ENCODE measurements at regions not wholly inside any gene's neighbourhood (a gene's known extent, or its start where the extent isn't known, plus 50 kb on each side); places are given as distances from the start of the nearest gene placed in this dataset.
A peak's percentile ranks its signal among the peaks of the same experiment; 100 is the strongest.

DNA sequence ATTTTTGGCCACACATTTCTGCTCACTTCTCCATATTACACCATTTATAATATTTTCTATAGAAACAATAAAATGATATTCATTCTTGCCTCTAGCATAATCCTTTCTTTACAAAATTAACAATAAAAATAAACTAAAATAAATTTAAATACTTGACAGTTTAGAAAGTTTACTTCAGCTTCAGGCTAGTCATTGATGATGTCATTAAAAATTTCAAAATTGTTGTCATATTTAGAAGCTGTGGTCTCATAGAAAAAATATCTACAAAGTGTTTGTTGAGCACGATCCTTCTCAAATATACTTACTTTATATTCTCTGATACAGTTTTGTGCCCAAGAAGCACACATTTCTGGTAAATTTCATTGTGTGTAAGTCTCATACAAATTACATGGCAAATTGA, 717.4 kb upstream of the CITED2 start:
- H4K20me1 ChIP-seq (ENCODE audit: insufficient read depth, low read length) = no peaks in the 10 kb centered on the region
- H3K4me1 ChIP-seq (ENCODE audit: insufficient read depth, low read length) = no peaks in the 10 kb centered on the region
- H3K4me3 ChIP-seq (ENCODE audit: insufficient read depth, low read length) = no peak overlapping the region
- TF ChIP-seq, protein P1, sequence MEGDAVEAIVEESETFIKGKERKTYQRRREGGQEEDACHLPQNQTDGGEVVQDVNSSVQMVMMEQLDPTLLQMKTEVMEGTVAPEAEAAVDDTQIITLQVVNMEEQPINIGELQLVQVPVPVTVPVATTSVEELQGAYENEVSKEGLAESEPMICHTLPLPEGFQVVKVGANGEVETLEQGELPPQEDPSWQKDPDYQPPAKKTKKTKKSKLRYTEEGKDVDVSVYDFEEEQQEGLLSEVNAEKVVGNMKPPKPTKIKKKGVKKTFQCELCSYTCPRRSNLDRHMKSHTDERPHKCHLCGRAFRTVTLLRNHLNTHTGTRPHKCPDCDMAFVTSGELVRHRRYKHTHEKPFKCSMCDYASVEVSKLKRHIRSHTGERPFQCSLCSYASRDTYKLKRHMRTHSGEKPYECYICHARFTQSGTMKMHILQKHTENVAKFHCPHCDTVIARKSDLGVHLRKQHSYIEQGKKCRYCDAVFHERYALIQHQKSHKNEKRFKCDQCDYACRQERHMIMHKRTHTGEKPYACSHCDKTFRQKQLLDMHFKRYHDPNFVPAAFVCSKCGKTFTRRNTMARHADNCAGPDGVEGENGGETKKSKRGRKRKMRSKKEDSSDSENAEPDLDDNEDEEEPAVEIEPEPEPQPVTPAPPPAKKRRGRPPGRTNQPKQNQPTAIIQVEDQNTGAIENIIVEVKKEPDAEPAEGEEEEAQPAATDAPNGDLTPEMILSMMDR (IDR thresholded peaks at IDR 0.05; ENCODE audit: extremely low read depth, low read depth, low read length) = no peak
- no peaks in the 10 kb centered on the region for H3K9me3 ChIP-seq (ENCODE audit: low read depth, low read length)
- H3K27me3 ChIP-seq (ENCODE audit: insufficient read depth, low read length) = no peaks in the 10 kb centered on the region
- H3K4me2 ChIP-seq (ENCODE audit: insufficient read depth, low read length) = no peak overlapping the region
- H3K27ac ChIP-seq (ENCODE audit: low read depth, low read length) = no peak overlapping the region
- H3K36me3 ChIP-seq (ENCODE audit: insufficient read depth, low read length) = no peaks in the 10 kb centered on the region
- no peak overlapping the region for H2AFZ ChIP-seq (ENCODE audit: low read length)
- no peak for DNase-seq (ENCODE audit: insufficient read length, low spot score, missing footprints)
- H3K79me2 ChIP-seq (ENCODE audit: insufficient read depth, low read length) = no peaks in the 10 kb centered on the region

DNA sequence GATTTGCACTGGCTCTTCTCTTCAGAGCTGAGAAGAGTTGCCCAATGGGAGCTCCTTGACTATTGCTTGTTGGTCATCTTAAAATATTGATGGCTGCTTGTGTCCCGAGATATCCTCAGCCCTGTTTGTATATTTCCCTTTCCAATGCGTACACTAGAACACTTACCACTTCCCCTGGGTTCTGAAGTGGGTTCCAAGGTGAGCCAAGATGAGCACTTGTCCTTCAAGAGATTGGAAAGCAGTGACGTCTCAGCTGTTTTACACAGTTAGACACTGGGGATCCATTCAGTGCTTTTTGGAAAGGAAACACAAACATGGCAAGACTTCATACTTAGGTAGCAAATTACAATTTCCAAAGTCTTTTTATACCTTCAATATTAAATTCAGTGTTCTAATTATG, 716.4 kb upstream of the CITED2 start:
- H3K27ac ChIP-seq (ENCODE audit: low read depth, low read length) = no peak overlapping the region
- no peak for DNase-seq (ENCODE audit: insufficient read length, low spot score, missing footprints)
- H4K20me1 ChIP-seq (ENCODE audit: insufficient read depth, low read length) = no peaks in the 10 kb centered on the region
- no peaks in the 10 kb centered on the region for H3K9me3 ChIP-seq (ENCODE audit: low read depth, low read length)
- no peaks in the 10 kb centered on the region for H3K27me3 ChIP-seq (ENCODE audit: insufficient read depth, low read length)
- TF ChIP-seq, protein P1 (IDR thresholded peaks at IDR 0.05; ENCODE audit: extremely low read depth, low read depth, low read length) = no peak
- peak overlapping the region; percentile 44 for H2AFZ ChIP-seq (ENCODE audit: low read length)
- H3K36me3 ChIP-seq (ENCODE audit: insufficient read depth, low read length) = no peaks in the 10 kb centered on the region
- no peak overlapping the region for H3K4me3 ChIP-seq (ENCODE audit: insufficient read depth, low read length)
- H3K4me1 ChIP-seq (ENCODE audit: insufficient read depth, low read length) = no peaks in the 10 kb centered on the region
- no peaks in the 10 kb centered on the region for H3K79me2 ChIP-seq (ENCODE audit: insufficient read depth, low read length)
- no peak overlapping the region for H3K4me2 ChIP-seq (ENCODE audit: insufficient read depth, low read length)

DNA sequence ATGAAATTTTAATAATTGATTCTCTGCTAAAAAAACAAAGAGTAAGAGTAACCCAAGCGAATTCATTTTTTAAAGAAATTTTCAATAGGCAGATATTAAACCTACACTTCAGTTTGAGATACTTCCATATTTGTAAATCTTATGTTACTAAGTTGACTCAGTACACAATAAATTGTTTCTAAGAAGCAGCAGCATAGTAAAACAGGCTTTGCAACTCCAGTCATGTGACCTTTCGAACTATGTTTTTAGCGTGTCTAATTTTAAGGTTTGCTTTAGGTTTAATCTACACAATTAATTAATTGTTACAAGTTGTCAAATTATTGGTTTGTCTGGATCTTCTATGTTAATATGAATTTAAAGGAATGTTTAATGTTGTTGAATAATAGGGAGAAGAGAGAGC, 708.9 kb upstream of the CITED2 start:
- no peaks in the 10 kb centered on the region for H4K20me1 ChIP-seq (ENCODE audit: insufficient read depth, low read length)
- H3K27me3 ChIP-seq (ENCODE audit: insufficient read depth, low read length) = no peaks in the 10 kb centered on the region
- peaks cover 17% of the 10 kb centered on the region for H3K4me1 ChIP-seq (ENCODE audit: insufficient read depth, low read length)
- H2AFZ ChIP-seq (ENCODE audit: low read length) = no peak overlapping the region
- H3K36me3 ChIP-seq (ENCODE audit: insufficient read depth, low read length) = no peaks in the 10 kb centered on the region
- TF ChIP-seq, protein P1 (IDR thresholded peaks at IDR 0.05; ENCODE audit: extremely low read depth, low read depth, low read length) = no peak
- no peak overlapping the region for H3K4me3 ChIP-seq (ENCODE audit: insufficient read depth, low read length)
- no peak overlapping the region for H3K27ac ChIP-seq (ENCODE audit: low read depth, low read length)
- no peak for DNase-seq (ENCODE audit: insufficient read length, low spot score, missing footprints)
- H3K4me2 ChIP-seq (ENCODE audit: insufficient read depth, low read length) = no peak overlapping the region
- no peaks in the 10 kb centered on the region for H3K9me3 ChIP-seq (ENCODE audit: low read depth, low read length)
- H3K79me2 ChIP-seq (ENCODE audit: insufficient read depth, low read length) = no peaks in the 10 kb centered on the region

DNA sequence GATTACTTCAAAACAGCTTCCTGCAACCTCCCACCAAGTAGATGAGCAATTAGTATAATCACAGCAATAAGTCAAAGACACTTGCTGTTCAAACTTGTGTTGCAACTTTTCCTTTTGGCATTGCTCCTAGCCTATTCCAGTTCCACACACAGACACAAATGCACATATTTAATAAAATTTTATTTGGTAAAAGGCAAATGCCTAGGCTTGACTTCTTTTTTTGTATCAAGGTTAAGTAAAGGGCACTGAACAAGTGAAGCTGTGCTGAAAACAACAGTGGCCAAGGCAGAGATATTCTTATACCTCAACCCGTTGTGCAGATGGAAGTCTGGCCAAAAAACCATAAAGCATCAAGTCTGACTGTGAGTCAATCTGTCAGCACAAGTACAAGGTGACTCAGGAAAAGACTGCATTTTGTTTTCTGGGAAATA, 708.4 kb upstream of the CITED2 start:
- DNase-seq (ENCODE audit: insufficient read length, low spot score, missing footprints) = no peak
- no peaks in the 10 kb centered on the region for H3K36me3 ChIP-seq (ENCODE audit: insufficient read depth, low read length)
- no peaks in the 10 kb centered on the region for H3K27me3 ChIP-seq (ENCODE audit: insufficient read depth, low read length)
- H3K4me1 ChIP-seq (ENCODE audit: insufficient read depth, low read length) = peaks cover 22% of the 10 kb centered on the region
- H3K9me3 ChIP-seq (ENCODE audit: low read depth, low read length) = no peaks in the 10 kb centered on the region
- H4K20me1 ChIP-seq (ENCODE audit: insufficient read depth, low read length) = no peaks in the 10 kb centered on the region
- TF ChIP-seq, protein P1 (IDR thresholded peaks at IDR 0.05; ENCODE audit: extremely low read depth, low read depth, low read length) = no peak
- no peaks in the 10 kb centered on the region for H3K79me2 ChIP-seq (ENCODE audit: insufficient read depth, low read length)
- H2AFZ ChIP-seq (ENCODE audit: low read length) = no peak overlapping the region
- no peak overlapping the region for H3K4me3 ChIP-seq (ENCODE audit: insufficient read depth, low read length)
- H3K4me2 ChIP-seq (ENCODE audit: insufficient read depth, low read length) = no peak overlapping the region
- H3K27ac ChIP-seq (ENCODE audit: low read depth, low read length) = no peak overlapping the region
